ENCODE measurements at regions not wholly inside any gene's neighbourhood (a gene's known extent, or its start where the extent isn't known, plus 50 kb on each side); places are given as distances from the start of the nearest gene placed in this dataset.
A peak's percentile ranks its signal among the peaks of the same experiment; 100 is the strongest.
"Not testable (repeated sequence)": the region's sequence is repeated elsewhere in the genome, so short reads cannot be mapped to it uniquely, and the experiment has no call there.

DNA sequence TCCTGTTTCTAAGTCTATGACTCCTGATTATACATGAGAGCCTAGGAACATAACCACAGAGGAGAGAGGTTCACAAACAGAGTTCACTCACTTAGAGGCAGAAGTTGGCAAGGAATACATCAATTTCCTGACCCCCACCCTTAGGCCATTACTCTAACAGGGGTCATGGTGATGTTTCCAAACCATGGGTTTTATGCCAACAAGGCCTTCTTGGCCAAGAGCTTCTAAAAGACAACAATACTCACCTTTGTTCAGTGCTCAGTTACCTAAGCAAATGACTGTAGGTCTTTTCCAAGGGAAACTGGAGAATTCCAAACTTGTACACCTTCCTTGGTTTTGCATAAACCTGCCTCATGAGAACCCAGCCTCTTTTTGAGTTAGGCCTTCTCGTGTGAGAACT, 52.6 kb downstream of the ERICH4 start:
- DNase-seq = no peak
- in situ Hi-C loops (cut with MboI; ENCODE audit: low pct_unique_long_range_greater_than_20kb, low sequenced_read_pairs) = no loop called here

DNA sequence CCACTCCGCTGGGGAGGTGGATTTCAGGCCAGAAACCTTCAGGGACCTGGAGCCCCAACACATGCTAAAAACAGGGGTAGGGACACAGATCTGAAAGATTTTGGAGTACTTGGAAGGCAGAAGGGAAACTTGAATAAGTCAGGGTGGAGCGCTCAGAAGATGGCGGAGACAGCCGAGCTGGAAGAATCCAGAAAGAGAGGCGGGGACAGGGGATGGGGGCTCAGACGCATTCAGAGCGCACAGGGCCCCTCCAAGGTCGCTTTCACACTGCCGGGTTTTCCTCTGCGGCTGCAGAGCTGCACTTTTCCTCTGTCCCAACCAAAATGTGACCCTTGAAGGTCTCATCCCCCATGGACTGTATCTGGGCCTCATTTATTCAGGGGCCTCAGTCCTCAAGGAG, 56.9 kb downstream of the ERICH4 start:
- no peak for DNase-seq
- in situ Hi-C loops (cut with MboI; ENCODE audit: low pct_unique_long_range_greater_than_20kb, low sequenced_read_pairs) = no loop called here

DNA sequence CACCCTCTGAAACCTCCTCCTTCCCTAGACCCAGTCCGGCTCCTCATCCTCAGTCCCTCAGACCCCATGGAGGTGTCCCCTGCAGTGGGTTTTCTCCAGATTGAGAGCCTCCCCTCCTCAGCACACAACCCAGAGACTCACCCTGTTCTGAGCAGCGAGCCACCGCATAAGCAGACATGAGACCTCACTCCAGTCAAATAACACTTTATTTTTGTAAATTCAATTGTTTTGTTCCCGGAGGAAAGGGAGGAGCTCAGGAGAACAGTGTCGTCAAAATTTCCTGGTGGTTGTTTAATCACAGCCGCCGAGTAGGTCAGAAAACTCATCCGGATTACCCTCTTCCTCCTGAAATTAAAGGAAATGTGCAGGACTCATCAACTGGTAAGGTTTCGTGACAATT, 57.5 kb downstream of the ERICH4 start:
- in situ Hi-C loops (cut with MboI; ENCODE audit: low pct_unique_long_range_greater_than_20kb, low sequenced_read_pairs) = no loop called here
- no peak for DNase-seq

DNA sequence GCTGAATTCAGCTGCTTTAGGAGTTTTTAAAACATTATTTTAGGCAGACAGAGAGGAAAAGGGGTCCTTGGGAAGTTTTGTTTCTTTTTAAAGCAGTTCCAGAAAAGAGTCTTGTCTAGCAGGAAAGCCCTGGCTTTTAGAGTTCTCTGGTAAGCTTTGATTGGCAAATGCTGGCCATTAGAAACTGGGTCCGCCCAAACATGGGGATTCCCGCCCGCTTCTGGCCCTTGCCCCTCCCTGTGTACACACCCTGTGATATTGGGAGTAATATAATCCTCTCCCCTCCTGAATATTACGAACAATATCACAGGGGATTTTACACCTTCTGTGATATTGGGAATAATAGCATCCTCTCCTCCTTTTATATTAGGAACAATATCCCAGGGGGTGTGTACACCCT, 58.9 kb downstream of the ERICH4 start:
- no peak for DNase-seq
- in situ Hi-C loops (cut with MboI; ENCODE audit: low pct_unique_long_range_greater_than_20kb, low sequenced_read_pairs) = no loop called here

DNA sequence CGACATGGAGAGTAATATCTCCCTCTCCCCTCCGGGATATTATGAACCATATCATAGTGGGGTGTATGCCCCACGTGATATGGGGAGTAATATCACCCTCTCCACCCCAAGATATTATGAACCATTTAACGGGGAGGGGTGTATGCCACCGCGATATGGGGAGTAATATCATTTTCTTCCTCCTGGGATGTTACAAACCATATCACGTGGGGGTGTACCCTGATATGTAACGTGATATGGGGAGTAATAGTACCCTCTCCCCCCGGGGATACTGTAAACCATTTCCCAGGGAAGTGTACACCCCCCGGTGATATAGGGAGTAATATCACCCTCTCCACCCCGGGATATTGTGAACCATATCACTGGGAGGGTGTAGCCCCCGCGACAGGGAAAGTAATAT, 62.1 kb downstream of the ERICH4 start:
- in situ Hi-C loops (cut with MboI; ENCODE audit: low pct_unique_long_range_greater_than_20kb, low sequenced_read_pairs) = no loop called here
- no peak for DNase-seq

DNA sequence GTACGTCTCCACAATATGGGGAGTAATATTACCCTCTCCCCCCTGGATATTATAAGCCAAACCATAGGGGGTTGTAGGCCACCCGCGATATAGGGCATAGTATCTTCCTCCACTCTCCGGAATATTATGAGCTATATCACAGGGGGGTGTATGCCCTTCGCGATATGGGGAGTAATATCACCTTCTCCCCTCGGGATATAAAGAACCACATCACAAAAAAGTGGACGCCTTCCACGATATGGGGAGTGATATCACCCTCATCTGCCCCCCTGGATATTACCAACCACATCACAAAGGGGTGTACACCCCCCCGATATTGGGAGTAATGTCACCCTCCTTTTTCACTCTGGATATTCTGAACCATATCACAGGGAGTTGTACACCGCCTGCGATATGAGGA, 65.5 kb upstream of the CEACAM21 start:
- DNase-seq = no peak
- in situ Hi-C loops (cut with MboI; ENCODE audit: low pct_unique_long_range_greater_than_20kb, low sequenced_read_pairs) = no loop called here

DNA sequence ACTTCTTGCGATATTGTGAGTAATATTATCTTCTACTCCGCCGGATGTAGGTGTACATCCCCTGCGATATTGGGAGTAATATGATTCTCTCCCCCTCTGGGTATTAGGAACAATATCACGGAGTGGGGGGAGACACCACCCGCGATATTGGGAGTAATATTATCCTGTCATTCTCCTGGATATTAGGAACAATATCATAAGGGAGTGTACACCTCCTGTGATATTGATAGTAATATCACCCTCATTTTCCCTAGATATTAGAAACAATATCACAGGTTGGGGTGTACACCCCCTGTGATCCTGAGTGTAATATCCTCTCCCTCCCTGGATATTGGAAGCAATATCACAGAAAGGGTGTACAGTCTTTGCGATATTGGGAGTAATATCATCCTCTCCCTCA, 64.3 kb upstream of the CEACAM21 start:
- in situ Hi-C loops (cut with MboI; ENCODE audit: low pct_unique_long_range_greater_than_20kb, low sequenced_read_pairs) = no loop called here
- DNase-seq = no peak

DNA sequence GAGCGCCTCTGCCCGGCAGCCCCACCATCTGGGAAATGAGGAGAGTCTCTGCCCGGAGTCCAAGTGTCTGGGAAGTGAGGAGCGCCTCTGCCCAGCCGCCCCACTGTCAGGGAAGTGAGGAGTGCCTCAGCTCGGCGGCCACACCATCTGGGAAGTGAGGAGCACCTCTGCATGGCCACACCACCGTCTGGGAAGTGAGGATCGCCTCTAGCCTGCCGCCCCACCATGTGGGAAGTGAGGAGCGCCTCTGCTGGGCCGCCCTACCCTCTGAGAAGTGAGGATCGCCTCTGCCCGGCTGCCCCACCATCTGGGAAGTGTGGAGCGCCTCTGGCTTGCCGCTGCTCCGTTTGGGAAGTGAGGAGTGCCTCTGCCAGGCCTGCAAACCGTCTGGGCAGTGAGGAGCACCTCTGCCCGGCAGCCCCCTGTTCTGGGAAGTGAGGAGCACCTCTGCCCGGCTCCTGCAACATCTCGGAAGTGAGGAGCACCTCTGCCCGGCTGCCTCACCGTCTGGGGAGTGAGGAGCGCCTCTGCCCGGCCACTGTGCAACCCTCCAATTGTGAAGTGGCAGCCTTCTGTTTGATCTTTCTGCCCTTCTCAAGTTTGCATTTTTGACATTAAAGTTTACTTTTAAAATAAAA, 60.8 kb upstream of the CEACAM21 start:
- no peak for DNase-seq
- in situ Hi-C loops (cut with MboI; ENCODE audit: low pct_unique_long_range_greater_than_20kb, low sequenced_read_pairs) = no loop called here

DNA sequence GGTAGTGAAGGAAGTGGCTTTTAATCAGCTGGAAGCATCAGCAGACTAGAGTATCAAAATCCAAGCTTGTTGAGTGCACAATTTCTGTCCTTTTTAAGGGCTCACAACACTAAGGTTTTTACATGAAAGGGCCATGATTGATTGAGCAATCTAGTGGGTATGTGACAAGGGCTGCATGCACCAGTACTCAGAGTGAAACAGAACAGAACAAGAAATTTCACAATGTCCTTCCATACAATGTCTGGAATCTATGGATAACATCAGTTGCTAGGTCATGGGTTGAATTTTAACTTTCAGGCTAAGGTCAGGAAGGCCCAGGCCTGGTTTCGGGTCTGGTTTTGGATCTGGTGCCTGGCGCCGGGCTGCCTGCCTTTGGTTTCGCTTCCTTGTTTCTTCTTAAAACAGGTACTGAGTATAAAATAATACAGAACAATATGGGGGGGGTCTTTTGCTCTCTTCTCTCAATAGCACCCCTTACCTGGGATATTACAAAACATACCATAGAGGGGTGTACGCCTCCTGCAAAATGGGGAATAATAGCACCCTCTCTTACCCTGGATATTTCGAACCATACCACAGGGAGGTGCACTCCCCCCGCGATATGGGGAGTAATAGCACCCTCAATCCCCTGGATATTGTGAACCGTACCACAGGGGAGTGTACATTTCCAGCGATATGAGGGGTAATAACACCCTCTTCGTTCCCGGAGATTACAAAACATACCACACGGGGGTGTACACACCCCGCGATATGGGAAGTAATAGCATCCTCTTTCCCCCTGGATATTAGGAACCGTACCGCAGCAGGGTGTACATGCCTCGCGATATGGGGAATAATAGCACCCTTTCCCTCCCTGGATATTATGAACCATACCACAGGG, 59.4 kb upstream of the CEACAM21 start:
- in situ Hi-C loops (cut with MboI; ENCODE audit: low pct_unique_long_range_greater_than_20kb, low sequenced_read_pairs) = not testable (repeated sequence)
- DNase-seq = peak; percentile 60

DNA sequence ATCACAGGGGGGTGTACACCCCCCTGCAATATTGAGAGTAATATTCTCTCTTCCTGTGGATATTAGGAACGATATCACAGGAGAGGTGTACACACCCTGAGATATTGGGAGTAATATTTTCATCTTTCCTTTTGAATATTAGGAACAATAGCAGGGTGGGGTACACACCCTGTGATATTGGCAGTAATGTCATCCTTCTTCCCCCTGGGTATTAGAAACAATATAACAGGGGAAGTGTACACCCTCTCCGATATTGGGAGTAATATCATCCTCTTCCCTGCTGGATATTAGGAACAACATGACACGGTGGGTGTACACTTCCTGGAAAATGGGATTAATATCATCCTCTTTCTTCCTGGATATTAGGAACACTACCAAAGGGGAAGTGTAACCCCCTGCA, 57.8 kb upstream of the CEACAM21 start:
- in situ Hi-C loops (cut with MboI; ENCODE audit: low pct_unique_long_range_greater_than_20kb, low sequenced_read_pairs) = no loop called here
- no peak for DNase-seq

DNA sequence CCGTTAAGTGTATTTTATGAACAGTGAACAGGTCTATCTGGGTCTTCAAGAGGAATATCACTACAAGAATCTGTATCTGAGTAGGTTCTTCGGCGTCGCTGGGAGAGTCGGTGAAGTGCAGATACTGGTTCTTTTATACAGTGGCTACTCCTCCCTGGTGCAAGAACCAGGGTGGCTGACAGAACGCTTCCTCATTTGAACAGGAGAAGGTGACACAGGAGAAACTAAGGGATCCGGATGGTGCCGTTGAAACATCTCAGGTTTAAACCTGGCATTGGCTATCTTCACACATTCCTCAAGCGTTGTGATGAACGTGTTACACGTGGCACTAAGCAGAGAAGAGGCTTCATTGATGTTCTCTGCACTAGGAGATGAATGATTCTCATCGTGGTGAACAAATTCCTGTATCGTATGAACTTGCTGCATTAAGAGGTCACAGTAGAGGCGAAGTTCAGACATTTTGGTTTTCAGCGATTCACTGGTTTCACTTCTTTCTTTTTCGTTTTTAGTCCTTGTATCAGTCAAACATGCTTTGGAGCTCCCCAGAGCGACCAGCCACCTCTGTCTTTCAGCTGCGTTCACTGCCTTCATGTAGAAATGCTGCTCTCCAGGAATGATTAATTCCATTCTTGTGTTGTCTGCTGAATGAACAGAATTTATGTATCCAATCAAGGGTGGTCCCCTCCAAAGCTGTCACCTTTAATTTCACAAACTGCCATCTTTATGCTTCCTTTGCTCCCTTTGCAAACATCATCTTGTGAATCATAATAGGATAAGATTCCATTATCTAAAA, 54.6 kb upstream of the CEACAM21 start:
- peak; percentile 55 for DNase-seq
- in situ Hi-C loops (cut with MboI; ENCODE audit: low pct_unique_long_range_greater_than_20kb, low sequenced_read_pairs) = not testable (repeated sequence)

DNA sequence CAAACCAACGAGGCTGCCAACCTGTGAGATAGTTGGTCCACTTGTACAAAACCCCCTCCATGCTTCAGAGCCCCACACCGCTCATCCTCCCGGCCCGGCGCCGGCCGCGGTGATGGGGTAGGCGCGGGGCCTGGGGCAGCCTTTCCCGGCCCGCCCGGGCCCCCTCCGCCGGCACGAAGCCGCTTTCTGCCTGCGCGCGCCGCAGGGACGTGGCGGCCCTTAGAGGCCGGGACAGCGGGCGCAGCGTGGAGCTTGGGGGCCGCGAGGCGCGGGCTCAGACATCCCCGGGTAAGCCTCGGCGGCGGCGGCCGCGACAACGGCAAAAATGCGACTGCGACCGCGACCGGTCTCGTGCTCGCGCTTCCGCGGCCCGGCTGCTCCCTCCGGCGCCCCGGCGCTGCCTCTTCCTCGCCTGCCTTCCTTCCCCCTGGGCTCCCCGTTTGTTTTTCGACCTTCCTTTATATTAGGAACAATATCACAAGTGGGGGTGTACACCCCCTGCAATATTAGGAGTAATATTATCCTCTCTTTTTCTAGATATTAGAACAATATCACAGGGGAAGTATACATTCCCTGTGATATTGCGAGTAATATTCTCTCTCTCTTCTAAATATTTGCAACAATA, 53.9 kb upstream of the CEACAM21 start:
- DNase-seq = no peak
- in situ Hi-C loops (cut with MboI; ENCODE audit: low pct_unique_long_range_greater_than_20kb, low sequenced_read_pairs) = no loop called here

DNA sequence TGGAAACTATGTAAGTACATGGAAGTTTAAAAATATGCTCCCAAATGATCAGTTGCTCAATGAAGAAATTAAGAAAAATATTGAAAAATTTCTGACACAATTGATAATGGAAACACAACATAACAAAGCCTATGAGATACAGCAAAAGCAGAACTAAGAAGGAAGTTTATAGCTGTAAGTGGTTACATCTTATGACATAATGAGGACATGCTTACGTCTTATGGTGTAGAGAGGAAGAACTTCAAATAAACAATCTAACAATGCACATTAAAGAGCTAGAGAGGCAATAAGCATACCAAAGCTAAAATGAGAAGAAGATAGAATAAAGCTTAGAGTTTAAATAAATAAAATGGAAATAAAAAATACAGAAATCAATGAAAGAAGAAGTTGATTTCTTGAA, 50.0 kb upstream of the CEACAM21 start:
- DNase-seq = no peak
- in situ Hi-C loops (cut with MboI; ENCODE audit: low pct_unique_long_range_greater_than_20kb, low sequenced_read_pairs) = no loop called here
